ENCODE measurements at regions not wholly inside any gene's neighbourhood (a gene's known extent, or its start where the extent isn't known, plus 50 kb on each side); places are given as distances from the start of the nearest gene placed in this dataset.

DNA sequence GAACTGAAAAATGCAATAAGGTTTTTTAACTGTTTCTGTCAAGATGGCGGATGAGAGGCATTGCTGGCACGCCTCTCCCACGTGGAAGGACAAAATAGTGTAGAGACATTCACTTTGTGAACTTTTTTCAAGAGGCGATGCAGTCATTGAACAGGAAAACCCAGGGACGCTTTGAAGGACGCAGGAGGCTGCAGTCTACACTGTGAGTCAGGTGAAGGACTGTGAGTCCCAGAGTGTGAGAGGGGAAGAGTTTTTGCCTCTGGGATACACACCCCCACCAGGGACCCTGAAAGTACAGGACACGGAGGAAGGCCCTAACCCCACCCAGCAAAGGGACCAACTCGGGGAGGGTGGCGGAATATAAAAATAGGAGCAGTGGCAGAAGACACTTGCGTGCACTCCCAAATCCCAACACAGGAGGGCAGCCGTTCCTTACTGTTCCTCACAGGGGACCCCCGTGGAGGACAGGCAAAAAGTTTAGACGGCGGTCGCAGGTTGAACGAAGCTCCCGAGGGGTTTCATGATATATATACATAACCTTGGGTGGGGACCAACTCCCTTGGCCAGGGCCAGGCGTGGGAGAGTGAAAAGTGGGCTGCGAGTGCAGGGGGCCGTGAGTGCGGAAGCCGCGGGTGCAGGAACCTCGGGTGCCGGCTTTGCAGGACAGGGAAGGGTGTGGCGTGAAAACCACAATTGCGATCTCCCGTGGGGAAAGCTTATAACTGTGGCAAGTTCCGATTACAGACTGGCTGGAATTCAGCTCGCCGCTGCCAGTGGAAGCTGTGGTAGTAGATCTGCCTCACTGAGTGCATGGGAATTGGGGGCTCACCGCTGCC is 82.0 kb upstream of the ALOX12 start:
- Histone ChIP-seq H3K4me1 (ENCODE audit: control insufficient read depth, insufficient read depth, low read depth, low read length) (no peaks in the 10 kb centered on the region), H2BK12ac (ENCODE audit: low read length in 2 of 2) (no peak overlapping the region), H3K23ac (ENCODE audit: low read length in 2 of 2) (no peak overlapping the region), H2AFZ (ENCODE audit: low read depth, low read length) (no peak overlapping the region), H4K91ac (ENCODE audit: low read length) (no peak overlapping the region), H3K9ac (ENCODE audit: low read length) (peak overlapping the region; percentile 62), H2BK120ac (ENCODE audit: low read depth, low read length) (no peak overlapping the region), H3K36me3 (ENCODE audit: control insufficient read depth in 1 of 2, insufficient read depth in 2 of 2, low read depth in 1 of 2, low read length in 2 of 2) (no peaks in the 10 kb centered on the region), H3K4me2 (ENCODE audit: low read length, poor library complexity, severe bottlenecking) (no peak overlapping the region), H3K4ac (ENCODE audit: low read depth in 1 of 2, low read length in 2 of 2) (no peak overlapping the region), H2BK5ac (ENCODE audit: low read depth, low read length, poor library complexity, severe bottlenecking) (no peak overlapping the region), H2AK5ac (ENCODE audit: low read length, severe bottlenecking) (no peak overlapping the region), H3K18ac (ENCODE audit: low read depth in 1 of 2, low read length in 2 of 2) (no peak overlapping the region), H3K4me3 (ENCODE audit: insufficient read depth in 1 of 2, low read depth in 1 of 2, low read length in 2 of 2) (peak overlapping the region in 1 of 2 experiments; percentile 70), H3K27me3 (ENCODE audit: control insufficient read depth in 1 of 2, insufficient read depth in 1 of 2, low read length in 2 of 2) (peaks cover 0 to 7% of the 10 kb centered on the region in 2 experiments), H3K79me1 (replicated peaks; ENCODE audit: low read length, poor library complexity, severe bottlenecking) (no peaks in the 10 kb centered on the region), H3K14ac (ENCODE audit: low read length in 2 of 2) (no peak overlapping the region), H2BK15ac (ENCODE audit: low read depth, poor library complexity, severe bottlenecking) (no peak overlapping the region), H4K8ac (ENCODE audit: low read length) (no peak overlapping the region), H3K27ac (ENCODE audit: low read length, poor library complexity, severe bottlenecking) (no peak overlapping the region), H3K9me3 (ENCODE audit: control insufficient read depth, low read length) (no peaks in the 10 kb centered on the region)
- DNase-seq: peak; percentile 57
- WGBS: 45% methylated on average over 31 of the region's 32 CpGs

DNA sequence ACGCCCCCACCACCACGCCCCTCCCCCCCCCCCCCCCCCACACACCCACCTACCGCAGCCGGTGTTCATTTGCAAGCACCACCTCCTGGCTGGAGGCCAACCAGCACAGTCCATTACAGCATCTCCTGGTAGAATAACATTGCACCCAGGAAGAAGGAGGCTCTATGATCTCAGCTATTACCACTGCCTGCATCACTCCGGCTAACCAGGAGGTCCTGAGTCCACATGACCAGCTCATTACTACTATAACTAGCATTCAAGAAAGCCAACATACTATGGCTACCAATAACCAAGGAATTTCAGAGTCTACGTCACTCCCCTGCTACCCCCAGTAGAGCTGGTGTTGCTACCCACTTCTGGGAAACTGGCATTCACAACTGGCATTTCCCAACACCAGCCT is 81.1 kb upstream of the ALOX12 start:
- Histone ChIP-seq H3K18ac (ENCODE audit: low read depth in 1 of 2, low read length in 2 of 2) (no peak overlapping the region), H4K8ac (ENCODE audit: low read length) (no peak overlapping the region)

DNA sequence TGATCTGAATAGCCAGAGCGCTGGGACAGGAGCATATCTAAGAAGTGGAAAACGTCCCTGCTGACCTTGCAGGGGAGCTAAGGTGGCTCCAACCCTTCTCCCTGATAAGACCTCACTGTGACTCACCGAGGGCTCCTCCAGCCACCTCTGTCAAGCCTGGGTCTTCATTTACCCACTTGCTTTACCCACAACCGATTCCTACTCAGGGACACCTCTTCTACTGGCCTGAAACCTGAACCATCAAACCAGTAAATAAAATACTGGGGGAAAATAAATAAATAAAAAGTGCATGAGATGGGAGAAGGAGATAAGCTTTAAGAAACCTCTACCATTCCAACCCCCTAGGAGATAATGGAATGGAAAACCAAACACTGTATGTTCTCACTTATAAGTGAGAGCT is 80.2 kb upstream of the ALOX12 start:
- H2BK120ac ChIP-seq (ENCODE audit: low read depth, low read length): no peak overlapping the region
- H3K79me1 ChIP-seq (replicated peaks; ENCODE audit: low read length, poor library complexity, severe bottlenecking): no peaks in the 10 kb centered on the region
- no peak overlapping the region for H2BK5ac ChIP-seq (ENCODE audit: low read depth, low read length, poor library complexity, severe bottlenecking)
- H3K18ac ChIP-seq (ENCODE audit: low read depth in 1 of 2, low read length in 2 of 2): no peak overlapping the region
- no peak overlapping the region for H2BK15ac ChIP-seq (ENCODE audit: low read depth, poor library complexity, severe bottlenecking)
- no peak overlapping the region for H2AK5ac ChIP-seq (ENCODE audit: low read length, severe bottlenecking)
- H2AFZ ChIP-seq (ENCODE audit: low read depth, low read length): no peak overlapping the region
- H3K9me3 ChIP-seq (ENCODE audit: control insufficient read depth, low read length): no peaks in the 10 kb centered on the region
- WGBS: 84% methylated on average over 3 of the region's 4 CpGs
- DNase-seq: no peak
- no peak overlapping the region for H3K4me2 ChIP-seq (ENCODE audit: low read length, poor library complexity, severe bottlenecking)
- peak overlapping the region; percentile 39 for H4K91ac ChIP-seq (ENCODE audit: low read length)
- peaks cover 0 to 19% of the 10 kb centered on the region in 2 experiments for H3K27me3 ChIP-seq (ENCODE audit: control insufficient read depth in 1 of 2, insufficient read depth in 1 of 2, low read length in 2 of 2)
- H3K4me1 ChIP-seq (ENCODE audit: control insufficient read depth, insufficient read depth, low read depth, low read length): no peaks in the 10 kb centered on the region
- no peak overlapping the region for H2BK12ac ChIP-seq (ENCODE audit: low read length in 2 of 2)
- H3K23ac ChIP-seq (ENCODE audit: low read length in 2 of 2): no peak overlapping the region
- no peak overlapping the region for H3K27ac ChIP-seq (ENCODE audit: low read length, poor library complexity, severe bottlenecking)
- H3K4me3 ChIP-seq (ENCODE audit: insufficient read depth in 1 of 2, low read depth in 1 of 2, low read length in 2 of 2): no peak overlapping the region
- H3K4ac ChIP-seq (ENCODE audit: low read depth in 1 of 2, low read length in 2 of 2): no peak overlapping the region
- no peaks in the 10 kb centered on the region for H3K36me3 ChIP-seq (ENCODE audit: control insufficient read depth in 1 of 2, insufficient read depth in 2 of 2, low read depth in 1 of 2, low read length in 2 of 2)
- H4K8ac ChIP-seq (ENCODE audit: low read length): no peak overlapping the region
- H3K14ac ChIP-seq (ENCODE audit: low read length in 2 of 2): no peak overlapping the region
- H3K9ac ChIP-seq (ENCODE audit: low read length): no peak overlapping the region

More for the DNA sequence above, 81.1 kb upstream of the ALOX12 start:
- peaks cover 0 to 13% of the 10 kb centered on the region in 2 experiments for H3K27me3 ChIP-seq (ENCODE audit: control insufficient read depth in 1 of 2, insufficient read depth in 1 of 2, low read length in 2 of 2)
- no peak overlapping the region for H3K27ac ChIP-seq (ENCODE audit: low read length, poor library complexity, severe bottlenecking)
- no peaks in the 10 kb centered on the region for H3K9me3 ChIP-seq (ENCODE audit: control insufficient read depth, low read length)
- H2BK120ac ChIP-seq (ENCODE audit: low read depth, low read length): no peak overlapping the region
- H3K4ac ChIP-seq (ENCODE audit: low read depth in 1 of 2, low read length in 2 of 2): no peak overlapping the region
- no peak overlapping the region for H3K14ac ChIP-seq (ENCODE audit: low read length in 2 of 2)
- DNase-seq: no peak
- no peak overlapping the region for H3K4me2 ChIP-seq (ENCODE audit: low read length, poor library complexity, severe bottlenecking)
- no peak overlapping the region for H3K9ac ChIP-seq (ENCODE audit: low read length)
- H2BK5ac ChIP-seq (ENCODE audit: low read depth, low read length, poor library complexity, severe bottlenecking): no peak overlapping the region
- no peak overlapping the region for H2BK12ac ChIP-seq (ENCODE audit: low read length in 2 of 2)
- H3K36me3 ChIP-seq (ENCODE audit: control insufficient read depth in 1 of 2, insufficient read depth in 2 of 2, low read depth in 1 of 2, low read length in 2 of 2): no peaks in the 10 kb centered on the region
- H3K4me3 ChIP-seq (ENCODE audit: insufficient read depth in 1 of 2, low read depth in 1 of 2, low read length in 2 of 2): no peak overlapping the region
- no peak overlapping the region for H2AFZ ChIP-seq (ENCODE audit: low read depth, low read length)
- H3K4me1 ChIP-seq (ENCODE audit: control insufficient read depth, insufficient read depth, low read depth, low read length): no peaks in the 10 kb centered on the region
- 62% methylated on average over 6 of the region's 6 CpGs for WGBS
- no peak overlapping the region for H4K91ac ChIP-seq (ENCODE audit: low read length)
- H3K79me1 ChIP-seq (replicated peaks; ENCODE audit: low read length, poor library complexity, severe bottlenecking): no peaks in the 10 kb centered on the region
- no peak overlapping the region for H3K23ac ChIP-seq (ENCODE audit: low read length in 2 of 2)
- no peak overlapping the region for H2AK5ac ChIP-seq (ENCODE audit: low read length, severe bottlenecking)
- H2BK15ac ChIP-seq (ENCODE audit: low read depth, poor library complexity, severe bottlenecking): no peak overlapping the region

DNA sequence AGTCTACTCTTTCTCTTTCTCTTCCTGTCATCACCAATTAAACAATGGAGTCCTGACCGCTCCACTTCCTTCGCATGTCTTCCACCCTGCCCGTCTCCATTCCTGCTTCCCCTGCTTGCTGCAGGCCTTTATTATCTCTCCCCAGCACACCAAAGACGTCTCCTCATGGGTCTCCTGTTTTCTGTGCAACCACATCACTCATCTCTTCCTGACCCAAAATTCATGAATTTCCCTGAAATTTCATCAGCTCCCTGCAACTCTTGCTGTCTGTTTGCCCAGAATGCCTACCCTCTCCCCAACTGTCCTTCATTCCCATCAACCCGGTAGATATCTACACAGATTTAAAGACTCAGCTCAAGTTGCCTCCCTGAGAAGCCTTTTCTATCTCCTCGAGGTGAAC is 76.7 kb upstream of the ALOX12 start:
- no peak overlapping the region for H3K4ac ChIP-seq (ENCODE audit: low read depth in 1 of 2, low read length in 2 of 2)
- no peak overlapping the region for H3K14ac ChIP-seq (ENCODE audit: low read length in 2 of 2)
- H2BK12ac ChIP-seq (ENCODE audit: low read length in 2 of 2): no peak overlapping the region
- no peak overlapping the region for H3K9ac ChIP-seq (ENCODE audit: low read length)
- H2BK15ac ChIP-seq (ENCODE audit: low read depth, poor library complexity, severe bottlenecking): no peak overlapping the region
- H2AFZ ChIP-seq (ENCODE audit: low read depth, low read length): no peak overlapping the region
- 73% methylated on average over 6 of the region's 6 CpGs for WGBS
- H4K91ac ChIP-seq (ENCODE audit: low read length): no peak overlapping the region
- H4K8ac ChIP-seq (ENCODE audit: low read length): no peak overlapping the region
- H3K4me3 ChIP-seq (ENCODE audit: insufficient read depth in 1 of 2, low read depth in 1 of 2, low read length in 2 of 2): no peak overlapping the region
- H3K23ac ChIP-seq (ENCODE audit: low read length in 2 of 2): no peak overlapping the region
- H2BK120ac ChIP-seq (ENCODE audit: low read depth, low read length): no peak overlapping the region
- no peak overlapping the region for H2BK5ac ChIP-seq (ENCODE audit: low read depth, low read length, poor library complexity, severe bottlenecking)
- no peak overlapping the region for H2AK5ac ChIP-seq (ENCODE audit: low read length, severe bottlenecking)
- H3K27me3 ChIP-seq (ENCODE audit: control insufficient read depth in 1 of 2, insufficient read depth in 1 of 2, low read length in 2 of 2): peaks cover 0 to 22% of the 10 kb centered on the region in 2 experiments
- H3K36me3 ChIP-seq (ENCODE audit: control insufficient read depth in 1 of 2, insufficient read depth in 2 of 2, low read depth in 1 of 2, low read length in 2 of 2): no peaks in the 10 kb centered on the region
- DNase-seq: no peak
- H3K4me2 ChIP-seq (ENCODE audit: low read length, poor library complexity, severe bottlenecking): no peak overlapping the region
- H3K18ac ChIP-seq (ENCODE audit: low read depth in 1 of 2, low read length in 2 of 2): no peak overlapping the region
- no peaks in the 10 kb centered on the region for H3K79me1 ChIP-seq (replicated peaks; ENCODE audit: low read length, poor library complexity, severe bottlenecking)
- H3K9me3 ChIP-seq (ENCODE audit: control insufficient read depth, low read length): no peaks in the 10 kb centered on the region
- no peaks in the 10 kb centered on the region for H3K4me1 ChIP-seq (ENCODE audit: control insufficient read depth, insufficient read depth, low read depth, low read length)
- no peak overlapping the region for H3K27ac ChIP-seq (ENCODE audit: low read length, poor library complexity, severe bottlenecking)

Measured in mesenchymal stem cell (in vitro differentiated cells and primary cell).